GM12878 (cell line): ENCODE measurements at regions not wholly inside any gene's neighbourhood (a gene's known extent, or its start where the extent isn't known, plus 50 kb on each side); places are given as distances from the start of the nearest gene placed in this dataset.

ENCODE experiments used
- ATAC-seq: fragments of 200-7000 bp; cut with Tn5 transposase; 3 replicates; pipeline ENCODE4 v1.9.1; 2020; ENCODE audit warnings: mild to moderate bottlenecking, moderate library complexity
- BruUV-seq: library from RNA; stranded (reverse); fragments of 400-500 nt; replicated peaks from 2 replicates; lab custom pipeline; 2021; lab: Mats Ljungman, UMichigan
- CTCF ChIA-PET: fragments of 300-600 bp; sonication (Branson Sonifier 250); formaldehyde crosslinking; extraction: SDS; loops from one replicate; lab custom pipeline; 2021; ENCODE audit warnings: inconsistent platforms; lab: Yijun Ruan, JAX
- POLR2A ChIA-PET: fragments of 350-600 bp; formaldehyde crosslinking; extraction: SDS; loops from one replicate; lab custom pipeline; 2021; ENCODE audit warnings: inconsistent platforms; lab: Charles Lee
- RAD21 ChIA-PET: fragments of 300-600 bp; sonication (Branson Sonifier 250); formaldehyde crosslinking; loops from one replicate; lab custom pipeline; 2023; ENCODE audit warnings: antibody characterized with exemption; ENCODE audit not compliant: unreplicated experiment; lab: Charles Lee
- SMC1A ChIA-PET: fragments of 300-600 bp; sonication (Branson Sonifier 250); formaldehyde crosslinking; loops from one replicate; lab custom pipeline; 2023; ENCODE audit not compliant: unreplicated experiment, uncharacterized antibody; lab: Charles Lee
- DNase-seq: peaks from one replicate; pipeline ENCODE4 v3.0.0-alpha.2; 2011; ENCODE audit warnings: low read depth, low spot score
- FAIRE-seq: peaks from 3 replicates; lab custom pipeline; 2011; peaks lifted over from hg19 to GRCh38; lab: Jason Lieb, UNC
- H2AFZ ChIP-seq: 2 replicates; pipeline ENCODE4 v1.6.0; 2011; ENCODE audit warnings: low read depth, low read length, control low read depth; ENCODE audit not compliant: control insufficient read depth
- H3K27ac ChIP-seq: 2 replicates; pipeline ENCODE4 v1.5.1; 2011; ENCODE audit warnings: control low read depth; ENCODE audit not compliant: control insufficient read depth, insufficient read depth
- H3K27me3 ChIP-seq, 2 experiments: replicated peaks in 1 of 2; 2 replicates each; pipeline versions ENCODE4 v1.6.0 to v1.6.1; 2011; ENCODE audit warnings: low read length in 1 of 2; ENCODE audit not compliant: control insufficient read depth in 2 of 2, insufficient read depth in 2 of 2
- H3K36me3 ChIP-seq, 2 experiments: 2 replicates each; pipeline ENCODE4 v1.5.1; 2011; ENCODE audit warnings: low read length in 1 of 2; ENCODE audit not compliant: control insufficient read depth in 2 of 2, insufficient read depth in 2 of 2
- H3K4me1 ChIP-seq: 2 replicates; pipeline ENCODE4 v1.6.1; 2011; ENCODE audit warnings: mild to moderate bottlenecking, low read length, moderate library complexity, mixed read lengths; ENCODE audit not compliant: control insufficient read depth, insufficient read depth
- H3K4me2 ChIP-seq: 2 replicates; pipeline ENCODE4 v1.6.0; 2011; ENCODE audit warnings: control low read depth; ENCODE audit not compliant: control insufficient read depth, insufficient read depth
- H3K4me3 ChIP-seq: fragments of 200-600 bp; sonication (generic); 2 replicates; pipeline ENCODE4 v1.5.1; 2016
- H3K79me2 ChIP-seq: 2 replicates; pipeline ENCODE4 v1.6.0; 2011; ENCODE audit warnings: low read length; ENCODE audit not compliant: control insufficient read depth, insufficient read depth
- H3K9ac ChIP-seq: 2 replicates; pipeline ENCODE4 v1.8.0; 2011; ENCODE audit warnings: low read length, control low read depth, mixed read lengths; ENCODE audit not compliant: control insufficient read depth, insufficient read depth
- H3K9me3 ChIP-seq: replicated peaks from 3 replicates; pipeline ENCODE4 v1.5.1; 2011; ENCODE audit warnings: mild to moderate bottlenecking, low read length; ENCODE audit not compliant: control insufficient read depth, insufficient read depth
- H4K20me1 ChIP-seq: 2 replicates; pipeline ENCODE4 v1.6.0; 2011; ENCODE audit not compliant: control insufficient read depth, insufficient read depth
- BCL11A ChIP-seq: IDR thresholded peaks from 2 replicates; pipeline ENCODE4 v1.6.1; 2011; ENCODE audit warnings: low read depth, low read length
- BRCA1 ChIP-seq: IDR thresholded peaks from 2 replicates; pipeline ENCODE4 v1.6.1; 2011; ENCODE audit warnings: low read depth, low read length, improper control_type of control experiment
- CBFB ChIP-seq: IDR thresholded peaks from 2 replicates; pipeline ENCODE4 v1.6.1; 2016; ENCODE audit warnings: antibody characterized with exemption, low read depth
- HDAC6 ChIP-seq: fragments of 200-600 bp; sonication (generic); IDR thresholded peaks from one replicate; pipeline ENCODE4 v1.8.0; 2017; ENCODE audit warnings: antibody characterized with exemption; ENCODE audit not compliant: unreplicated experiment
- KLF5 ChIP-seq: fragments of 450-650 bp; IDR thresholded peaks from 2 replicates; pipeline ENCODE4 v1.6.1; 2014; ENCODE audit warnings: mild to moderate bottlenecking; ENCODE audit not compliant: partially characterized antibody
- MEF2A ChIP-seq: IDR thresholded peaks from 2 replicates; pipeline ENCODE4 v1.6.1; 2011; ENCODE audit warnings: low read depth, mild to moderate bottlenecking, low read length, moderate library complexity; ENCODE audit not compliant: insufficient read depth
- MYB ChIP-seq: fragments of 150-350 bp; IDR thresholded peaks from 2 replicates; pipeline ENCODE4 v1.6.1; 2014; ENCODE audit warnings: mild to moderate bottlenecking, low read depth, low read length, borderline replicate concordance
- RBBP5 ChIP-seq: fragments of 200-600 bp; sonication (generic); conservative IDR thresholded peaks from 2 replicates; pipeline ENCODE4 v1.6.1; 2016
- SIX5 ChIP-seq: IDR thresholded peaks from 2 replicates; pipeline ENCODE4 v1.6.1; 2011; ENCODE audit warnings: mild to moderate bottlenecking, low read depth, low read length, moderate library complexity; ENCODE audit not compliant: severe bottlenecking
- SRF ChIP-seq, 2 experiments: IDR thresholded peaks; 2 replicates each; pipeline ENCODE4 v1.6.1; 2011; ENCODE audit warnings: low read depth in 2 of 2, low read length in 2 of 2, mild to moderate bottlenecking in 1 of 2, moderate library complexity in 1 of 2
- STAT1 ChIP-seq: fragments of 450-650 bp; conservative IDR thresholded peaks from 2 replicates; pipeline ENCODE4 v1.6.1; 2014; ENCODE audit warnings: antibody characterized with exemption, mild to moderate bottlenecking
- WGBS: methylation state at CpG from one replicate; pipeline ENCODE4 v1.1.6; 2016; ENCODE audit warnings: low lambda C conversion rate; ENCODE audit not compliant: insufficient replicate concordance, insufficient coverage; ENCODE audit errors: missing lambda C conversion rate; 5-methylcytosine and 5-hydroxymethylcytosine counted together
- in situ Hi-C: fragments of 300-500 bp; cut with MboI; formaldehyde crosslinking; loops from 9 replicates; pipeline ENCODE4 v1.14.3; 2018; ENCODE audit warnings: mixed read lengths
- intact Hi-C: fragments of 100-400 bp; cut with micrococcal nuclease; formaldehyde crosslinking; loops from one replicate; pipeline ENCODE4 v1.14.2; 2022; ENCODE audit not compliant: unreplicated experiment
- TF ChIP-seq, protein P1 (sequence below): IDR thresholded peaks from 2 replicates; pipeline ENCODE4 v1.6.1; 2011; ENCODE audit warnings: low read depth, low read length, improper control_type of control experiment, borderline replicate concordance

DNA sequence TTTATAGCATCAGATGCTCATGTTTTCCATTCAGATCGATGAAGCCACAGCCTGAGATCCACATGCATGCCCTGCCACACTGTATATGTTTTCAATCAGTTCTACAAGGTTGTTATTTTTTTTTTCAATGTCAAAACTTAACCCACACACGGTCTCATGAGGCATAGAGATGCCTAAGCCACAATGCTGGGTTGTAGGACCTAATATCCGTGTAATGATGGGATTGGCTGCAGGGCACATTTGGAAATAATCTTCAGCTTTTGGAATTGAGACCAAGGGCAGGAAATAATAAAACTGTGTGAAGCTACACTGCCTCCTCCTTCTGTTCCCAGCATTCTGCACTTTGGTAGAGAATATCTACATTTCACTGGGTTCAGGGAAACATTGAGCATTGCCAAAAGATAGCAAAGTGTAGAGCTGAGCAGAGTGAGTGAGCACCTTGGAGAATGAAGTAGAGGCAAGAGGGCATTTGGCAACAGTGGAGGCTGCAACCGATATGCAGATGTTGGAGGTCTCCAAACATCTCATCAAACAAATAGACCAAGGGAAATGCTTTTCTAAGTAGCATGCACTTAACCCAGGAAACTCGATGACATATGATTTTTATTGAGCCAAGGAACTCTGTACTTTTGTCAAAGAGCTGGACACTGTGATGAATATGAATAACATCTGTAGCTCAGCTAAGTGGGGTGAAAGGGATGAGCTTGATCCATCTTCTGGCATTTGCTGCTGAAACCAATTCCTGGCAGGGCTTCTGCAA is 176.7 kb downstream of the LYPLAL1 start:
- Histone ChIP-seq H3K4me3 (no peak overlapping the region), H3K27me3 (no peaks in the 10 kb centered on the region), H3K4me1 (no peaks in the 10 kb centered on the region), H3K36me3 (no peaks in the 10 kb centered on the region)
- FAIRE-seq, result no peak
- TF ChIP-seq BCL11A (no peak), BRCA1 (no peak), STAT1 (no peak), MYB (no peak), SRF (IDR thresholded peaks at IDR 0.05; ENCODE audit: low read depth in 2 of 2, low read length in 2 of 2) (no peak), KLF5 (no peak), SIX5 (no peak), CBFB (no peak), MEF2A (no peak), HDAC6 (no peak), RBBP5 (no peak)
- TF ChIP-seq, protein P1, sequence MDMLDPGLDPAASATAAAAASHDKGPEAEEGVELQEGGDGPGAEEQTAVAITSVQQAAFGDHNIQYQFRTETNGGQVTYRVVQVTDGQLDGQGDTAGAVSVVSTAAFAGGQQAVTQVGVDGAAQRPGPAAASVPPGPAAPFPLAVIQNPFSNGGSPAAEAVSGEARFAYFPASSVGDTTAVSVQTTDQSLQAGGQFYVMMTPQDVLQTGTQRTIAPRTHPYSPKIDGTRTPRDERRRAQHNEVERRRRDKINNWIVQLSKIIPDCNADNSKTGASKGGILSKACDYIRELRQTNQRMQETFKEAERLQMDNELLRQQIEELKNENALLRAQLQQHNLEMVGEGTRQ, result no peak
- TF ChIP-seq, all 136 proteins: peak for 0
- DNase-seq, result no peak
- H3K4me2 ChIP-seq, result no peak overlapping the region
- CTCF ChIA-PET, result no interaction called here
- no peak overlapping the region for H2AFZ ChIP-seq
- SMC1A ChIA-PET, result no interaction called here
- WGBS, result 9% methylated on average over 5 of the region's 5 CpGs
- intact Hi-C loops (no loop called here), in situ Hi-C loops (no loop called here)
- RAD21 ChIA-PET, result no interaction called here
- no peaks in the 10 kb centered on the region for H4K20me1 ChIP-seq
- ATAC-seq, result no peak
- POLR2A ChIA-PET, result interaction anchor here (0.5 kb wide), 1 partner anchor 902 kb away, joined by 3 read pairs; no protein-coding TSS in a partner anchor
- H3K27ac ChIP-seq, result no peak overlapping the region
- no peaks in the 10 kb centered on the region for H3K79me2 ChIP-seq
- H3K9me3 ChIP-seq, result no peaks in the 10 kb centered on the region; the same call in 1 of the 3 replicates
- no TSS peak for BruUV-seq
- H3K9ac ChIP-seq, result no peak overlapping the region
